Thymus (tissue), 11 donors: ENCODE measurements at regions not wholly inside any gene's neighbourhood (a gene's known extent, or its start where the extent isn't known, plus 50 kb on each side); places are given as distances from the start of the nearest gene placed in this dataset.

Experiments used
- DNase-seq, 9 donors: peaks; one replicate each; pipeline ENCODE4 v3.0.0-alpha.2; 2013; ENCODE audit warnings: low spot score in 9 of 9, low read depth in 6 of 9, missing footprints in 1 of 9
- H3K27ac ChIP-seq, 2 donors: one replicate each; pipeline ENCODE4 v1.5.1; 2013; ENCODE audit warnings: control low read depth in 1 of 2, low read depth in 1 of 2, low read length in 1 of 2, mild to moderate bottlenecking in 1 of 2, moderate library complexity in 1 of 2
- H3K27me3 ChIP-seq, 2 donors: one replicate each; pipeline ENCODE4 v1.5.1; 2013; ENCODE audit warnings: low read length in 1 of 2; ENCODE audit not compliant: control insufficient read depth in 2 of 2, insufficient read depth in 1 of 2
- H3K36me3 ChIP-seq, 2 donors: one replicate each; pipeline ENCODE4 v1.5.1; 2013; ENCODE audit warnings: low read length in 1 of 2, mild to moderate bottlenecking in 1 of 2, moderate library complexity in 1 of 2; ENCODE audit not compliant: control insufficient read depth in 2 of 2, insufficient read depth in 2 of 2
- H3K4me1 ChIP-seq, 2 donors: one replicate each; pipeline ENCODE4 v1.5.1; 2013; ENCODE audit warnings: low read length in 2 of 2; ENCODE audit not compliant: control insufficient read depth in 2 of 2, insufficient read depth in 2 of 2
- H3K4me3 ChIP-seq, 2 donors: one replicate each; pipeline ENCODE4 v1.5.1; 2013; ENCODE audit warnings: low read length in 2 of 2, control low read depth in 1 of 2, mild to moderate bottlenecking in 1 of 2
- H3K9me3 ChIP-seq, 2 donors: one replicate each; pipeline ENCODE4 v1.5.1; 2013; ENCODE audit warnings: low read length in 1 of 2, mild to moderate bottlenecking in 1 of 2; ENCODE audit not compliant: control insufficient read depth in 2 of 2, insufficient read depth in 1 of 2
- WGBS: extraction: QIAGEN DNeasy Blood & Tissue Kit; methylation state at CpG from one replicate; pipeline ENCODE4 v1.1.7; 2013; 5-methylcytosine and 5-hydroxymethylcytosine counted together
- donor health status: healthy.

GRCh38 chr5:142388696-142389095 lies 63.9 kb upstream of the SPRY4 start:
- H3K27me3 ChIP-seq = peaks cover 0 to 13% of the 10 kb centered on the region in 2 donors
- H3K36me3 ChIP-seq = no peaks in the 10 kb centered on the region
- 37% methylated on average over 1 of the region's 1 CpG for WGBS
- peaks cover 0 to 11% of the 10 kb centered on the region in 2 donors for H3K4me1 ChIP-seq
- no peak overlapping the region for H3K27ac ChIP-seq
- H3K9me3 ChIP-seq = no peaks in the 10 kb centered on the region
- DNase-seq = no peak
- H3K4me3 ChIP-seq = no peak overlapping the region

DNA sequence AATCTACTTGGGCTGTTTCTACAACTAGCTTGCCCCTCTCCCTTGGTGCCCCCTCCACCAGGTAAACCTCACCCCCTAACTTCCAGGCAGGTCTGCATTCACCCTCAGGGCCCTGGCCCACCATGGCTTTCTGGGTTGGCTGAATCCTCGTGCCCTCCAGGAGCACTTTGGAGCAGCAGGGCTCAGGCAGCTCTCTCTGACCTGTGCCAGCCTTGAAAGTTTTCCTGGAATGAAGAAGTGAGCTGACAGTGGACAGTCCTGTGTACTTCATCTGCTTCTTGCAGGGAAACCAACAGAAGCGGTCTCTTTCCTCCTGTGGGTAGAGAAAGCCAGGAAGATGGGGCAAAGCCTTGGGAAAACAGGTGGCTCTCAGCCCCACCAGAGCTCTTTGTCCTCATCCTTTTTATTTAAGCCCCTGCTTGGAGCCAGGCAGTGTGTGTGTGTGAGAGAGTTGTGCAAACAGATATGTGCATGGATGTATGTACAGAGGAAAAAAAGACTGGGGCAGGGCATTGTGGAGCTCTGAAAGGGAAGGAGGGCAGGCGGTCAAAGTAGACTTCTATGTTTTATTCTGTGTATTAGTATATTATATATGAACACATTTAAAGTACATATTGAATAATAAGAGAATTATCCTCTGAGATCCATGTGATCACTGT lies 62.3 kb upstream of the SPRY4 start:
- Histone ChIP-seq H3K27ac (no peak overlapping the region), H3K4me3 (no peak overlapping the region), H3K36me3 (no peaks in the 10 kb centered on the region), H3K4me1 (peaks cover 0 to 11% of the 10 kb centered on the region in 2 donors), H3K27me3 (peaks cover 0 to 13% of the 10 kb centered on the region in 2 donors), H3K9me3 (no peaks in the 10 kb centered on the region)
- DNase-seq = no peak
- 96% methylated on average over 3 of the region's 3 CpGs for WGBS

- H3K27ac ChIP-seq = no peak overlapping the region
Measured at GRCh38 chr5:142386137-142387023, 61.6 kb upstream of the SPRY4 start.

DNA sequence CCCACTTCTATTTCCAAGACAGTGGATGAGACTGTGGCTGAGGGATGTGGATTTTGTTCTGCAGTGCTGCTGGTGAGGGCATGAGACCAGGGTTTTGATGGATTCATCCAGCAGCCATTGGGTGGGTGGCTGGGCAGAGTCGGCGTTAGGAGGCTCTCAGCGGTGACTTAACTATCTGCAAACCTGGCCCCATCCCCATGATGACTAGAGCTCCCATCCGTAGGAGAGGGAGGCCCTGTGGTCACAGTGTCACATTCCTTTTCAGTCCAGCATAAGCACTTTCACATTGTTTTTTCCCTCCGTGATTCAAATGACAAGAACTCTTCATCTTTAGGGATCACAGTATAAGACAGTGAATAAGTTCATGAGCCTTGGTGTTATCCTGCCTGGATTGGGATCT lies 60.4 kb upstream of the SPRY4 start:
- 75% methylated on average over 5 of the region's 5 CpGs for WGBS
- DNase-seq = no peak
- no peaks in the 10 kb centered on the region for H3K36me3 ChIP-seq
- H3K4me3 ChIP-seq = no peak overlapping the region
- no peaks in the 10 kb centered on the region for H3K9me3 ChIP-seq
- H3K4me1 ChIP-seq = peaks cover 0 to 5% of the 10 kb centered on the region in 2 donors
- peaks cover 0 to 5% of the 10 kb centered on the region in 2 donors for H3K27me3 ChIP-seq
- H3K27ac ChIP-seq = no peak overlapping the region

More at GRCh38 chr5:142386137-142387023, 61.6 kb upstream of the SPRY4 start:
- whole genome bisulfite sequencing = 64% methylated on average over 8 of the region's 8 CpGs
- no peak for DNase-seq
- H3K9me3 ChIP-seq = no peaks in the 10 kb centered on the region
- H3K4me3 ChIP-seq = no peak overlapping the region
- peaks cover 0 to 11% of the 10 kb centered on the region in 2 donors for H3K4me1 ChIP-seq
- peaks cover 0 to 12% of the 10 kb centered on the region in 2 donors for H3K27me3 ChIP-seq
- no peaks in the 10 kb centered on the region for H3K36me3 ChIP-seq

- no peak overlapping the region for H3K4me3 ChIP-seq
- 94% methylated on average over 3 of the region's 3 CpGs for WGBS
- H3K4me1 ChIP-seq = peaks cover 0 to 2% of the 10 kb centered on the region in 2 donors
- H3K36me3 ChIP-seq = no peaks in the 10 kb centered on the region
- H3K27ac ChIP-seq = no peak overlapping the region
- H3K27me3 ChIP-seq = peaks cover 0 to 3% of the 10 kb centered on the region in 2 donors
- no peaks in the 10 kb centered on the region for H3K9me3 ChIP-seq
- no peak for DNase-seq
Measured at GRCh38 chr5:142384014-142384413, 59.2 kb upstream of the SPRY4 start.

- no peak for DNase-seq
- H3K9me3 ChIP-seq = no peaks in the 10 kb centered on the region
- 95% methylated on average over 2 of the region's 2 CpGs for WGBS
- H3K27me3 ChIP-seq = peaks cover 0 to 3% of the 10 kb centered on the region in 2 donors
- H3K4me3 ChIP-seq = no peak overlapping the region
- H3K4me1 ChIP-seq = no peaks in the 10 kb centered on the region
- no peak overlapping the region for H3K27ac ChIP-seq
- H3K36me3 ChIP-seq = no peaks in the 10 kb centered on the region
Measured at GRCh38 chr5:142382186-142382585, 57.4 kb upstream of the SPRY4 start.

DNA sequence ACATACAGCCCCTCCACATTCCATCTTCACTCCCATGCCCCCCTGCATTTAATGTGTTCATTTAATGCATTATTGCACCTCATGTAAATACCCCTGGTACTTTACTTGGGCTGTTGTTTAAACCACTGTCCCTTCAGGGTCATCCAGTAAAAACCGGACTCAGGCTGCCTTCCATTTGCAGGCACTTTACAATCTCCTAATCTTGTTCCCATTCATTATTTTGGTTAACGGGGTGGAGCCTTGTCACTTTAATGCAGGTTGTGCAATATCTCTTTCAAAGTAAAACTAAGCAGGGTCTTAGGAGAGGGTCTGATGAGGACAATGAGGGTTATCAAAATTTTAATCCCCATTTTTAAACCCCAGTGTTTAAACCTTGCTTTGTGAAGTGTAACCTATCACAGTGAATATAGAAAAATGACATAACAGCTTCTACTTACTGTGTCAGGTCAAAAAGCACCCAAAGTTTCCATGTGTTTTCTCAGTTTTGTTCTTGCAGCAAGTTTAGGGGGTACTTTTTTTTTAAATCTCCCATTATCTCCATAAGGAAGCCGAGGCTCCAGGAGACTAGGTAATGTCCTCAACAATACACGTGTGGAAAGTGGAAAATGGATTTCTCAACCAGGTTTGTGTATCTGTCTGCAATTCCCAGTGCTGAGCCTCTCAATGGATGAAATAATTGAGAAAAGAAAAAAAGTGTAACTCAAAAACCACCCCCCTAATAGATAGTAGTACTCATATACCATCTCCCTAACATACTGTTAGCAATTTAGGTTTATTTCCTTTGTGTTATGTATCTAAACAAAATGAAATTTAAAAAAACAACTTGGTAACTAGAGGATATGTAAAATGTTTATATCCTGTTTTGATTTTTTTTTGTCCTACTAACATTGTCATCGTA lies 54.2 kb upstream of the SPRY4 start:
- Histone ChIP-seq H3K4me1 (no peaks in the 10 kb centered on the region), H3K27ac (no peak overlapping the region), H3K27me3 (no peaks in the 10 kb centered on the region), H3K4me3 (no peak overlapping the region), H3K36me3 (no peaks in the 10 kb centered on the region), H3K9me3 (no peaks in the 10 kb centered on the region)
- WGBS = 94% methylated on average over 5 of the region's 5 CpGs
- no peak for DNase-seq

GRCh38 chr5:142375944-142376411 lies 51.2 kb upstream of the SPRY4 start:
- H3K27me3 ChIP-seq = no peaks in the 10 kb centered on the region
- H3K27ac ChIP-seq = no peak overlapping the region
- no peak overlapping the region for H3K4me3 ChIP-seq
- no peaks in the 10 kb centered on the region for H3K9me3 ChIP-seq
- H3K4me1 ChIP-seq = no peaks in the 10 kb centered on the region
- WGBS = 95% methylated on average over 8 of the region's 8 CpGs
- no peaks in the 10 kb centered on the region for H3K36me3 ChIP-seq
- DNase-seq = no peak
